WTC11 (cell line): ENCODE measurements at regions not wholly inside any gene's neighbourhood (a gene's known extent, or its start where the extent isn't known, plus 50 kb on each side); places are given as distances from the start of the nearest gene placed in this dataset.

Experiments
- IRF2 ChIP-seq: sonication (generic); formaldehyde crosslinking; IDR thresholded peaks from 2 replicates; pipeline ENCODE4 v1.8.0; 2022; ENCODE audit warnings: low read depth, missing genetic modification reagents, borderline replicate concordance
- NR1H2 ChIP-seq: sonication (generic); formaldehyde crosslinking; IDR thresholded peaks from 2 replicates; pipeline ENCODE4 v1.9.0; 2021; ENCODE audit warnings: mild to moderate bottlenecking, moderate library complexity, missing genetic modification reagents
- TF ChIP-seq, protein P1 (sequence below): sonication (generic); formaldehyde crosslinking; IDR thresholded peaks from 2 replicates; pipeline ENCODE4 v1.8.0; 2022; ENCODE audit warnings: mild to moderate bottlenecking, missing genetic modification reagents
- TF ChIP-seq, protein P2 (sequence below): sonication (generic); formaldehyde crosslinking; IDR thresholded peaks from 2 replicates; pipeline ENCODE4 v1.8.1; 2022; ENCODE audit warnings: low read depth, mild to moderate bottlenecking, moderate library complexity, missing genetic modification reagents, borderline replicate concordance
- TF ChIP-seq, protein P3 (sequence below): fragments of 200-600 bp; IDR thresholded peaks from 2 replicates; pipeline ENCODE4 v1.8.0; 2022; ENCODE audit warnings: antibody characterized with exemption
- TF ChIP-seq, protein P4 (sequence below): sonication (generic); formaldehyde crosslinking; IDR thresholded peaks from 2 replicates; pipeline ENCODE4 v1.8.0; 2023; ENCODE audit warnings: missing genetic modification reagents
- TF ChIP-seq, protein P5 (sequence below): sonication (generic); formaldehyde crosslinking; IDR thresholded peaks from 2 replicates; pipeline ENCODE4 v1.8.0; 2022; ENCODE audit warnings: mild to moderate bottlenecking, missing genetic modification reagents
- TF ChIP-seq, protein P6 (sequence below): sonication (generic); formaldehyde crosslinking; conservative IDR thresholded peaks from 2 replicates; pipeline ENCODE4 v1.8.1; 2023; ENCODE audit warnings: mild to moderate bottlenecking, low read depth, missing genetic modification reagents, moderate library complexity
- TF ChIP-seq, protein P7 (sequence below): sonication (generic); formaldehyde crosslinking; IDR thresholded peaks from 2 replicates; pipeline ENCODE4 v1.8.0; 2022; ENCODE audit warnings: mild to moderate bottlenecking, missing genetic modification reagents

DNA sequence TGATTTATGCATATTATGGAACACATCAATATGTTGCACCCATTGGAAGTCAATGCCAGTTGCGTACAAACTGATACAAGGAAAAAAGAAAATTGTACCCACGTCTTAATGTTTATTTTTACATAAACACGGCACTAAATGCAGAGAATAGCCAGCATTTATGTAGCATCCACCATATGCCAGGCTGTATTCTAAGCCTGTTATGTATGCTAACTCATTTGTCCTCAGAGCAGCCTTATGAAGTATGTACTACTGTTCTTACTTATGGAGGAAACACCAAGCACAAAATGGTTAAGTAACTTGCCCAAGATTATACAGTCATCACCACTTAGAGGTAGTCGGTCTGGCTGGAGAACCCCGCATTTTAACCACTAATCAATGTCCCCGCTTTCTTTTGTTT is 837.9 kb upstream of the RBFOX1 start:
- TF ChIP-seq, protein P1, sequence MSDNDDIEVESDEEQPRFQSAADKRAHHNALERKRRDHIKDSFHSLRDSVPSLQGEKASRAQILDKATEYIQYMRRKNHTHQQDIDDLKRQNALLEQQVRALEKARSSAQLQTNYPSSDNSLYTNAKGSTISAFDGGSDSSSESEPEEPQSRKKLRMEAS (CRISPR knock-in tag) = no peak
- TF ChIP-seq, protein P2, sequence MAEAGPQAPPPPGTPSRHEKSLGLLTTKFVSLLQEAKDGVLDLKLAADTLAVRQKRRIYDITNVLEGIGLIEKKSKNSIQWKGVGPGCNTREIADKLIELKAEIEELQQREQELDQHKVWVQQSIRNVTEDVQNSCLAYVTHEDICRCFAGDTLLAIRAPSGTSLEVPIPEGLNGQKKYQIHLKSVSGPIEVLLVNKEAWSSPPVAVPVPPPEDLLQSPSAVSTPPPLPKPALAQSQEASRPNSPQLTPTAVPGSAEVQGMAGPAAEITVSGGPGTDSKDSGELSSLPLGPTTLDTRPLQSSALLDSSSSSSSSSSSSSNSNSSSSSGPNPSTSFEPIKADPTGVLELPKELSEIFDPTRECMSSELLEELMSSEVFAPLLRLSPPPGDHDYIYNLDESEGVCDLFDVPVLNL (CRISPR knock-in tag) = no peak
- TF ChIP-seq, protein P3, sequence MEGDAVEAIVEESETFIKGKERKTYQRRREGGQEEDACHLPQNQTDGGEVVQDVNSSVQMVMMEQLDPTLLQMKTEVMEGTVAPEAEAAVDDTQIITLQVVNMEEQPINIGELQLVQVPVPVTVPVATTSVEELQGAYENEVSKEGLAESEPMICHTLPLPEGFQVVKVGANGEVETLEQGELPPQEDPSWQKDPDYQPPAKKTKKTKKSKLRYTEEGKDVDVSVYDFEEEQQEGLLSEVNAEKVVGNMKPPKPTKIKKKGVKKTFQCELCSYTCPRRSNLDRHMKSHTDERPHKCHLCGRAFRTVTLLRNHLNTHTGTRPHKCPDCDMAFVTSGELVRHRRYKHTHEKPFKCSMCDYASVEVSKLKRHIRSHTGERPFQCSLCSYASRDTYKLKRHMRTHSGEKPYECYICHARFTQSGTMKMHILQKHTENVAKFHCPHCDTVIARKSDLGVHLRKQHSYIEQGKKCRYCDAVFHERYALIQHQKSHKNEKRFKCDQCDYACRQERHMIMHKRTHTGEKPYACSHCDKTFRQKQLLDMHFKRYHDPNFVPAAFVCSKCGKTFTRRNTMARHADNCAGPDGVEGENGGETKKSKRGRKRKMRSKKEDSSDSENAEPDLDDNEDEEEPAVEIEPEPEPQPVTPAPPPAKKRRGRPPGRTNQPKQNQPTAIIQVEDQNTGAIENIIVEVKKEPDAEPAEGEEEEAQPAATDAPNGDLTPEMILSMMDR = no peak
- TF ChIP-seq IRF2 (CRISPR knock-in tag) (no peak), NR1H2 (CRISPR knock-in tag) (no peak)
- TF ChIP-seq, protein P4, sequence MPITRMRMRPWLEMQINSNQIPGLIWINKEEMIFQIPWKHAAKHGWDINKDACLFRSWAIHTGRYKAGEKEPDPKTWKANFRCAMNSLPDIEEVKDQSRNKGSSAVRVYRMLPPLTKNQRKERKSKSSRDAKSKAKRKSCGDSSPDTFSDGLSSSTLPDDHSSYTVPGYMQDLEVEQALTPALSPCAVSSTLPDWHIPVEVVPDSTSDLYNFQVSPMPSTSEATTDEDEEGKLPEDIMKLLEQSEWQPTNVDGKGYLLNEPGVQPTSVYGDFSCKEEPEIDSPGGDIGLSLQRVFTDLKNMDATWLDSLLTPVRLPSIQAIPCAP (CRISPR knock-in tag) = no peak
- TF ChIP-seq, protein P5, sequence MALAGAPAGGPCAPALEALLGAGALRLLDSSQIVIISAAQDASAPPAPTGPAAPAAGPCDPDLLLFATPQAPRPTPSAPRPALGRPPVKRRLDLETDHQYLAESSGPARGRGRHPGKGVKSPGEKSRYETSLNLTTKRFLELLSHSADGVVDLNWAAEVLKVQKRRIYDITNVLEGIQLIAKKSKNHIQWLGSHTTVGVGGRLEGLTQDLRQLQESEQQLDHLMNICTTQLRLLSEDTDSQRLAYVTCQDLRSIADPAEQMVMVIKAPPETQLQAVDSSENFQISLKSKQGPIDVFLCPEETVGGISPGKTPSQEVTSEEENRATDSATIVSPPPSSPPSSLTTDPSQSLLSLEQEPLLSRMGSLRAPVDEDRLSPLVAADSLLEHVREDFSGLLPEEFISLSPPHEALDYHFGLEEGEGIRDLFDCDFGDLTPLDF (CRISPR knock-in tag) = no peak
- TF ChIP-seq, protein P6, sequence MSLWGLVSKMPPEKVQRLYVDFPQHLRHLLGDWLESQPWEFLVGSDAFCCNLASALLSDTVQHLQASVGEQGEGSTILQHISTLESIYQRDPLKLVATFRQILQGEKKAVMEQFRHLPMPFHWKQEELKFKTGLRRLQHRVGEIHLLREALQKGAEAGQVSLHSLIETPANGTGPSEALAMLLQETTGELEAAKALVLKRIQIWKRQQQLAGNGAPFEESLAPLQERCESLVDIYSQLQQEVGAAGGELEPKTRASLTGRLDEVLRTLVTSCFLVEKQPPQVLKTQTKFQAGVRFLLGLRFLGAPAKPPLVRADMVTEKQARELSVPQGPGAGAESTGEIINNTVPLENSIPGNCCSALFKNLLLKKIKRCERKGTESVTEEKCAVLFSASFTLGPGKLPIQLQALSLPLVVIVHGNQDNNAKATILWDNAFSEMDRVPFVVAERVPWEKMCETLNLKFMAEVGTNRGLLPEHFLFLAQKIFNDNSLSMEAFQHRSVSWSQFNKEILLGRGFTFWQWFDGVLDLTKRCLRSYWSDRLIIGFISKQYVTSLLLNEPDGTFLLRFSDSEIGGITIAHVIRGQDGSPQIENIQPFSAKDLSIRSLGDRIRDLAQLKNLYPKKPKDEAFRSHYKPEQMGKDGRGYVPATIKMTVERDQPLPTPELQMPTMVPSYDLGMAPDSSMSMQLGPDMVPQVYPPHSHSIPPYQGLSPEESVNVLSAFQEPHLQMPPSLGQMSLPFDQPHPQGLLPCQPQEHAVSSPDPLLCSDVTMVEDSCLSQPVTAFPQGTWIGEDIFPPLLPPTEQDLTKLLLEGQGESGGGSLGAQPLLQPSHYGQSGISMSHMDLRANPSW (CRISPR knock-in tag) = no peak
- TF ChIP-seq, protein P7, sequence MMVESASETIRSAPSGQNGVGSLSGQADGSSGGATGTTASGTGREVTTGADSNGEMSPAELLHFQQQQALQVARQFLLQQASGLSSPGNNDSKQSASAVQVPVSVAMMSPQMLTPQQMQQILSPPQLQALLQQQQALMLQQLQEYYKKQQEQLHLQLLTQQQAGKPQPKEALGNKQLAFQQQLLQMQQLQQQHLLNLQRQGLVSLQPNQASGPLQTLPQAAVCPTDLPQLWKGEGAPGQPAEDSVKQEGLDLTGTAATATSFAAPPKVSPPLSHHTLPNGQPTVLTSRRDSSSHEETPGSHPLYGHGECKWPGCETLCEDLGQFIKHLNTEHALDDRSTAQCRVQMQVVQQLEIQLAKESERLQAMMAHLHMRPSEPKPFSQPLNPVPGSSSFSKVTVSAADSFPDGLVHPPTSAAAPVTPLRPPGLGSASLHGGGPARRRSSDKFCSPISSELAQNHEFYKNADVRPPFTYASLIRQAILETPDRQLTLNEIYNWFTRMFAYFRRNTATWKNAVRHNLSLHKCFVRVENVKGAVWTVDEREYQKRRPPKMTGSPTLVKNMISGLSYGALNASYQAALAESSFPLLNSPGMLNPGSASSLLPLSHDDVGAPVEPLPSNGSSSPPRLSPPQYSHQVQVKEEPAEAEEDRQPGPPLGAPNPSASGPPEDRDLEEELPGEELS (CRISPR knock-in tag) = no peak
